Subcutaneous abdominal adipose tissue (tissue), 5 donors: ENCODE measurements at regions not wholly inside any gene's neighbourhood (a gene's known extent, or its start where the extent isn't known, plus 50 kb on each side); places are given as distances from the start of the nearest gene placed in this dataset.

Source experiments
- H3K27ac ChIP-seq: one replicate; pipeline ENCODE4 v1.7.0; 2013; ENCODE audit warnings: low read depth, mild to moderate bottlenecking, inconsistent platforms, low read length, moderate library complexity
- H3K27me3 ChIP-seq, 5 donors: one replicate each; pipeline ENCODE4 v1.7.0; 2013; ENCODE audit warnings: low read length in 5 of 5, inconsistent platforms in 1 of 5; ENCODE audit not compliant: control insufficient read depth in 5 of 5, insufficient read depth in 4 of 5
- H3K36me3 ChIP-seq, 5 donors: one replicate each; pipeline ENCODE4 v1.7.0; 2013; ENCODE audit warnings: low read length in 5 of 5; ENCODE audit not compliant: control insufficient read depth in 5 of 5, insufficient read depth in 5 of 5
- H3K4me1 ChIP-seq, 5 donors: one replicate each; pipeline ENCODE4 v1.7.0; 2013; ENCODE audit warnings: low read length in 5 of 5, mild to moderate bottlenecking in 3 of 5, moderate library complexity in 1 of 5; ENCODE audit not compliant: control insufficient read depth in 5 of 5, insufficient read depth in 5 of 5
- H3K4me3 ChIP-seq, 5 donors: one replicate each; pipeline ENCODE4 v1.7.0; 2013; ENCODE audit warnings: low read length in 5 of 5, low read depth in 1 of 5
- H3K9ac ChIP-seq, 5 donors: one replicate each; pipeline ENCODE4 v1.7.0; 2013; ENCODE audit warnings: low read length in 5 of 5, mild to moderate bottlenecking in 4 of 5, moderate library complexity in 3 of 5
- H3K9me3 ChIP-seq, 5 donors: one replicate each; pipeline ENCODE4 v1.7.0; 2013; ENCODE audit warnings: low read length in 5 of 5; ENCODE audit not compliant: control insufficient read depth in 5 of 5
- donor health status: healthy.
- donor health status: healthy.
- donor health status: healthy.
- donor health status: healthy.
- donor health status: healthy.

GRCh38 chr20:4603724-4604123, 82.5 kb upstream of the PRNP start:
- Histone ChIP-seq H3K36me3 (no peaks in the 10 kb centered on the region), H3K4me3 (no peak overlapping the region), H3K9ac (no peak overlapping the region), H3K4me1 (peaks cover 0 to 6% (median 4%) of the 10 kb centered on the region in 5 donors), H3K9me3 (no peaks in the 10 kb centered on the region), H3K27ac (no peak overlapping the region), H3K27me3 (peaks cover 0 to 3% (median 2%) of the 10 kb centered on the region in 5 donors)

GRCh38 chr20:4602297-4602631, 84.0 kb upstream of the PRNP start:
- H3K9me3 ChIP-seq, result peaks cover 0 to 1% (median 0%) of the 10 kb centered on the region in 5 donors
- no peaks in the 10 kb centered on the region for H3K36me3 ChIP-seq
- no peak overlapping the region for H3K4me3 ChIP-seq
- H3K27ac ChIP-seq, result no peak overlapping the region
- no peak overlapping the region for H3K9ac ChIP-seq
- peaks cover 0 to 4% (median 0%) of the 10 kb centered on the region in 5 donors for H3K4me1 ChIP-seq
- H3K27me3 ChIP-seq, result peaks cover 0 to 3% (median 0%) of the 10 kb centered on the region in 5 donors

- Histone ChIP-seq H3K9me3 (peaks cover 0 to 3% (median 0%) of the 10 kb centered on the region in 5 donors), H3K27ac (no peak overlapping the region), H3K27me3 (peaks cover 0 to 3% (median 0%) of the 10 kb centered on the region in 5 donors), H3K4me1 (peaks cover 0 to 4% (median 0%) of the 10 kb centered on the region in 5 donors), H3K4me3 (no peak overlapping the region), H3K36me3 (no peaks in the 10 kb centered on the region), H3K9ac (no peak overlapping the region)
These were observed 84.5 kb upstream of the PRNP start for GRCh38 chr20:4601630-4602296.

- H3K4me3 ChIP-seq, result no peak overlapping the region
- H3K4me1 ChIP-seq, result peaks cover 0 to 4% (median 0%) of the 10 kb centered on the region in 5 donors
- H3K36me3 ChIP-seq, result no peaks in the 10 kb centered on the region
- H3K9me3 ChIP-seq, result peaks cover 0 to 3% (median 0%) of the 10 kb centered on the region in 5 donors
- no peak overlapping the region for H3K27ac ChIP-seq
- no peak overlapping the region for H3K9ac ChIP-seq
- peaks cover 0 to 3% (median 0%) of the 10 kb centered on the region in 5 donors for H3K27me3 ChIP-seq
These were observed 85.8 kb upstream of the PRNP start for GRCh38 chr20:4600308-4601014.

- Histone ChIP-seq H3K4me1 (peaks cover 0 to 12% (median 10%) of the 10 kb centered on the region in 5 donors), H3K27me3 (peaks cover 0 to 4% (median 0%) of the 10 kb centered on the region in 5 donors), H3K27ac (no peak overlapping the region), H3K9me3 (peaks cover 0 to 3% (median 0%) of the 10 kb centered on the region in 5 donors), H3K4me3 (no peak overlapping the region), H3K9ac (no peak overlapping the region), H3K36me3 (no peaks in the 10 kb centered on the region)
These were observed 89.0 kb upstream of the PRNP start for GRCh38 chr20:4597215-4597614.

GRCh38 chr20:4593149-4593525, 93.1 kb upstream of the PRNP start:
- Histone ChIP-seq H3K4me3 (peak overlapping the region in 1 of 5 donors; percentile 29), H3K4me1 (peaks cover 0 to 11% (median 10%) of the 10 kb centered on the region in 5 donors), H3K36me3 (no peaks in the 10 kb centered on the region), H3K27me3 (peaks cover 0 to 4% (median 0%) of the 10 kb centered on the region in 5 donors), H3K9me3 (peaks cover 0 to 3% (median 0%) of the 10 kb centered on the region in 5 donors), H3K27ac (no peak overlapping the region), H3K9ac (peak overlapping the region in 1 of 5 donors; percentile 10)

- no peak overlapping the region for H3K27ac ChIP-seq
- H3K9ac ChIP-seq, result peak overlapping the region in 2 of 5 donors; percentile 10 to 33
- peaks cover 0 to 11% (median 10%) of the 10 kb centered on the region in 5 donors for H3K4me1 ChIP-seq
- peaks cover 0 to 3% (median 0%) of the 10 kb centered on the region in 5 donors for H3K9me3 ChIP-seq
- peak overlapping the region; percentile 43 to 57 (median 50) for H3K4me3 ChIP-seq
- no peaks in the 10 kb centered on the region for H3K36me3 ChIP-seq
- H3K27me3 ChIP-seq, result peaks cover 0 to 4% (median 0%) of the 10 kb centered on the region in 5 donors
These were observed 93.7 kb upstream of the PRNP start for GRCh38 chr20:4592316-4593148.

GRCh38 chr20:4591975-4592315, 94.3 kb upstream of the PRNP start:
- Histone ChIP-seq H3K4me1 (peaks cover 0 to 11% (median 10%) of the 10 kb centered on the region in 5 donors), H3K36me3 (no peaks in the 10 kb centered on the region), H3K9me3 (no peaks in the 10 kb centered on the region), H3K27ac (no peak overlapping the region), H3K4me3 (peak overlapping the region in 2 of 5 donors; percentile 53 to 57), H3K9ac (peak overlapping the region in 1 of 5 donors; percentile 33), H3K27me3 (peaks cover 0 to 4% (median 0%) of the 10 kb centered on the region in 5 donors)

- Histone ChIP-seq H3K9ac (no peak overlapping the region), H3K27ac (no peak overlapping the region), H3K27me3 (peaks cover 0 to 5% (median 4%) of the 10 kb centered on the region in 5 donors), H3K9me3 (no peaks in the 10 kb centered on the region), H3K4me1 (no peaks in the 10 kb centered on the region), H3K4me3 (no peak overlapping the region), H3K36me3 (no peaks in the 10 kb centered on the region)
These were observed 100.5 kb upstream of the PRNP start for GRCh38 chr20:4585758-4586157.
